Chondrocyte (in vitro differentiated cells): ENCODE measurements at regions not wholly inside any gene's neighbourhood (a gene's known extent, or its start where the extent isn't known, plus 50 kb on each side); places are given as distances from the start of the nearest gene placed in this dataset.

ENCODE experiments used
- DNase-seq: peaks from one replicate; pipeline ENCODE4 v3.0.0; 2021; ENCODE audit warnings: mixed read lengths, low spot score
- H3K27ac Mint-ChIP-seq: one replicate; pipeline ENCODE4 v1.8.0; 2021; ENCODE audit warnings: mild to moderate bottlenecking, moderate library complexity, mixed read lengths; ENCODE audit not compliant: unreplicated experiment
- H3K27me3 Mint-ChIP-seq: 2 replicates; pipeline ENCODE4 v1.8.0; 2021; ENCODE audit warnings: low read depth, mixed read lengths
- H3K36me3 Mint-ChIP-seq: 2 replicates; pipeline ENCODE4 v1.8.0; 2021; ENCODE audit warnings: low read depth, mixed read lengths
- H3K4me1 Mint-ChIP-seq: 2 replicates; pipeline ENCODE4 v1.8.0; 2021; ENCODE audit warnings: low read depth, mild to moderate bottlenecking, mixed read lengths
- H3K4me3 Mint-ChIP-seq: one replicate; pipeline ENCODE4 v1.8.0; 2021; ENCODE audit warnings: mild to moderate bottlenecking, moderate library complexity, mixed read lengths; ENCODE audit not compliant: unreplicated experiment
- H3K9me3 Mint-ChIP-seq: 2 replicates; pipeline ENCODE4 v1.8.0; 2021; ENCODE audit warnings: low read depth, mixed read lengths
- CTCF ChIP-seq: fragments of 200-600 bp; sonication (generic); IDR thresholded peaks from 2 replicates; pipeline ENCODE4 v1.5.0; 2021; ENCODE audit warnings: antibody characterized with exemption, mild to moderate bottlenecking, moderate library complexity

DNA sequence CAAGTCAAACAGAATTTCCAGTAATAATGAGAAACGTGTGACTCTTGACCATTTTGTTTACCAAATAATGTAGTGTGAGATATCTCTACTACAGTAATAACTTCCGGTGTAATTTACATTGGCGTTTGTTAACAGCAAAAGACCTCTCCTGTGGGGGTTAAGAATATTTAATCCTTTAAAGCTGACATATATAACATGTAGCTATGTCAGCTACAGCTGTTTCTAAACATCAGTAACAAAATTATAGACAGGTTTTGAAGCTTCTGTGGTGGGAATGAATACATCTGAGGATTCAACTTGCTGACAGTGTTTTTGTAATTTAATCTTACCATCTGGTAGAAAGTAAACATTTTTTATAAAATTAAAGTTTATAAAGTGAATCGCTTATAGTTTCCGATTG is 73.6 kb upstream of the TENM3 start:
- no peak overlapping the region for H3K4me3 Mint-ChIP-seq
- no peak overlapping the region for H3K27ac Mint-ChIP-seq
- DNase-seq = no peak
- TF ChIP-seq CTCF = no peak
- H3K9me3 Mint-ChIP-seq = no peaks in the 10 kb centered on the region
- H3K27me3 Mint-ChIP-seq = no peaks in the 10 kb centered on the region
- H3K36me3 Mint-ChIP-seq = no peaks in the 10 kb centered on the region
- no peaks in the 10 kb centered on the region for H3K4me1 Mint-ChIP-seq

DNA sequence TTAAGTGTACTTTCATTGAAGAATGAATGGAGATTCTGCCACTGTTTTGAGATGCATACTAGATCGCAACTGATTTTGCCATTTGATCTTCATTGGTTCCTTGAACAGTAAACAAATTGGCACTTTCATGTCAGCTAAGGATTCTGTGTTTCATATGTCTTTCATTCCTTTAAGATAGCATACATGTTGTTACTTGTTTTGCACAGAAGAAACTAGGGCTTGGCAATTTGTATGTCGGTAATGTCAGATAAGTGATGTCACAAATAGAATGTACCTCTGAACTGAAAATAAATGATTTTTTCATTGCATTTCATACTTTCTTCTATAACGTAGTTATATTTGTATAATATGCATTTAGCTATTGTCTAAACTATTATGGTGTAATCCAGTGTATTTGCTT is 73.2 kb upstream of the TENM3 start:
- no peaks in the 10 kb centered on the region for H3K9me3 Mint-ChIP-seq
- no peaks in the 10 kb centered on the region for H3K36me3 Mint-ChIP-seq
- no peak for TF ChIP-seq CTCF
- H3K27me3 Mint-ChIP-seq = no peaks in the 10 kb centered on the region
- no peak overlapping the region for H3K27ac Mint-ChIP-seq
- DNase-seq = no peak
- no peak overlapping the region for H3K4me3 Mint-ChIP-seq
- H3K4me1 Mint-ChIP-seq = no peaks in the 10 kb centered on the region

- DNase-seq = no peak
- Mint-ChIP-seq H3K36me3 (no peaks in the 10 kb centered on the region), H3K27me3 (no peaks in the 10 kb centered on the region), H3K4me1 (peaks cover 2% of the 10 kb centered on the region), H3K9me3 (no peaks in the 10 kb centered on the region), H3K4me3 (no peak overlapping the region), H3K27ac (no peak overlapping the region)
- TF ChIP-seq CTCF = no peak
These were observed 72.7 kb upstream of the TENM3 start for GRCh38 chr4:182170417-182170935.

DNA sequence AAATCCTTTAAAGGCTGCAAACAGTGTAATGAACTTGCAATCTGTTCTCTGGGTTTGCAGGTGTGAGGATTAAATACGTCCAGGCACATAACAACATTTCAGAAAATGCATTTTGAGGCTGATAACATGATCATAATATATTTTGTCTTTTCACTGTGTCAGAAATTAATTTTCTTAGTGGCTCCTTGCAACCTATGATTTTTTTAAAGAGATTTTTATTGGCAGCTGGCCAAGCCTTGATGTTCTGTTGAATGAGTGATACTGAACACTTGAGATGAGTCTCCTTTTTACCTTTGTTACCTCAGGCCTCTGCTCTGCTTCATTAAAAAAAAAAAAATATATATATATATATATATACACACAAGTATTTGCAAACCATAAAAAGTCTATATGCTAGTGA is 68.2 kb upstream of the TENM3 start:
- no peak overlapping the region for H3K4me3 Mint-ChIP-seq
- DNase-seq = no peak

DNA sequence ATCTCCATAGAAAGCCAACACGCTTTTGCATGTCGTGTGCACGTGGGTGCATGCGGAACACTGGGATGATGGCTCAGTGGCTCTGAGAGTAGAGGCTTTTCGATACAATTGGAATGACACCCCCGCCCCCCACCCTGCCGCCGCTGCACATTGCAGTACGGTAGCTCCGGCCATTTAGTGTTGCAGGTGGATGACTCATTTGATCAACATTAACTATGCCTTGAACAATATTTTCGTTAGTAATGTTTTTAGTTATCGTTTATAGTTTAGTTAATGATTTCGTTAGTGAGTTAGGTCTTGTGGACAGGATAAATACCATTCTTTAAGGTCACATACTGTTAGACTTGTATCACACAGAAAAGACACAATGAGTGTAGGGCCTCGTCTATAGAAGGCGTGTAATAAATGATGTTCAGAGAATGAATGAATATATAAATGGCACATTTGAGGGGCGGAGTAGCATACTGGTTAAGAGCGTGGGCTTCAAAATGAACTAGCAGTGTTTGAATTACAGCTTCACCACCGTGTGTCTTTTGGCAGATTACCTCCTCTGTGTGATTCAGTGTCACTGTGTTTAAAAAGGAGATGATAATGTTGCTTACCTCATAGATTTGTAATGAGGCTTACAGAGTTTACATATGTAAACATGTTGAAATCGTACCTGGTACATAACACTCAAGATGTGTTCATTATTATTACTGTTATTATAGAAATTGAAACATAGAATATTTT is 67.2 kb upstream of the TENM3 start:
- TF ChIP-seq CTCF = no peak
- no peak for DNase-seq
- no peaks in the 10 kb centered on the region for H3K36me3 Mint-ChIP-seq
- H3K27me3 Mint-ChIP-seq = no peaks in the 10 kb centered on the region
- H3K9me3 Mint-ChIP-seq = no peaks in the 10 kb centered on the region
- H3K4me1 Mint-ChIP-seq = peaks cover 26% of the 10 kb centered on the region
- no peak overlapping the region for H3K4me3 Mint-ChIP-seq
- H3K27ac Mint-ChIP-seq = no peak overlapping the region

More for the DNA sequence above, 68.2 kb upstream of the TENM3 start:
- Mint-ChIP-seq H3K9me3 (no peaks in the 10 kb centered on the region), H3K36me3 (no peaks in the 10 kb centered on the region), H3K4me1 (peaks cover 22% of the 10 kb centered on the region), H3K27ac (no peak overlapping the region), H3K27me3 (no peaks in the 10 kb centered on the region)
- TF ChIP-seq CTCF = no peak
